Smooth muscle cell (in vitro differentiated cells): ENCODE measurements at regions not wholly inside any gene's neighbourhood (a gene's known extent, or its start where the extent isn't known, plus 50 kb on each side); places are given as distances from the start of the nearest gene placed in this dataset.

Source experiments
- DNase-seq: peaks from one replicate; lab custom pipeline; 2025; ENCODE audit not compliant: unreplicated experiment; lab: John Stamatoyannopoulos, UW
- H2AFZ ChIP-seq: fragments of 200-600 bp; sonication (generic); 2 replicates; pipeline ENCODE4 v1.6.0; 2016; ENCODE audit warnings: antibody characterized with exemption, low read depth, mild to moderate bottlenecking
- H3F3A ChIP-seq: fragments of 200-600 bp; sonication (generic); 2 replicates; pipeline ENCODE4 v1.6.0; 2017; ENCODE audit warnings: antibody characterized with exemption, low read depth
- H3K27ac ChIP-seq: fragments of 200-600 bp; sonication (generic); 2 replicates; pipeline ENCODE4 v1.5.1; 2016; ENCODE audit warnings: low read depth, mild to moderate bottlenecking
- H3K27me3 ChIP-seq: fragments of 200-600 bp; sonication (generic); 2 replicates; pipeline ENCODE4 v1.6.1; 2016; ENCODE audit warnings: low read depth, mild to moderate bottlenecking
- H3K36me3 ChIP-seq: fragments of 200-600 bp; sonication (generic); 2 replicates; pipeline ENCODE4 v1.5.1; 2016; ENCODE audit warnings: low read depth
- H3K4me1 ChIP-seq: fragments of 200-600 bp; sonication (generic); 2 replicates; pipeline ENCODE4 v1.5.1; 2016; ENCODE audit warnings: low read depth
- H3K4me2 ChIP-seq: fragments of 200-600 bp; sonication (generic); 2 replicates; pipeline ENCODE4 v1.6.0; 2016; ENCODE audit warnings: mild to moderate bottlenecking
- H3K4me3 ChIP-seq: fragments of 200-600 bp; sonication (generic); 2 replicates; pipeline ENCODE4 v1.5.1; 2016; ENCODE audit warnings: mild to moderate bottlenecking
- H3K79me2 ChIP-seq: fragments of 200-600 bp; sonication (generic); 2 replicates; pipeline ENCODE4 v1.6.0; 2016; ENCODE audit warnings: low read depth, mild to moderate bottlenecking
- H3K9ac ChIP-seq: fragments of 200-600 bp; sonication (generic); 2 replicates; pipeline ENCODE4 v1.6.0; 2016; ENCODE audit warnings: low read depth
- H3K9me3 ChIP-seq: fragments of 200-600 bp; sonication (generic); replicated peaks from 2 replicates; pipeline ENCODE4 v1.5.1; 2016; ENCODE audit warnings: low read depth
- H4K20me1 ChIP-seq: fragments of 200-600 bp; sonication (generic); 2 replicates; pipeline ENCODE4 v1.6.0; 2016; ENCODE audit warnings: low read depth
- WGBS: methylation state at CpG from one replicate; pipeline ENCODE4 v1.1.7; 2016; ENCODE audit warnings: low lambda C conversion rate; 5-methylcytosine and 5-hydroxymethylcytosine counted together
- TF ChIP-seq, protein P1 (sequence below): fragments of 200-600 bp; sonication (generic); IDR thresholded peaks from 2 replicates; pipeline ENCODE4 v1.5.1; 2017; ENCODE audit warnings: borderline replicate concordance, mild to moderate bottlenecking, antibody characterized with exemption; ENCODE audit not compliant: insufficient read depth, poor library complexity, severe bottlenecking

DNA sequence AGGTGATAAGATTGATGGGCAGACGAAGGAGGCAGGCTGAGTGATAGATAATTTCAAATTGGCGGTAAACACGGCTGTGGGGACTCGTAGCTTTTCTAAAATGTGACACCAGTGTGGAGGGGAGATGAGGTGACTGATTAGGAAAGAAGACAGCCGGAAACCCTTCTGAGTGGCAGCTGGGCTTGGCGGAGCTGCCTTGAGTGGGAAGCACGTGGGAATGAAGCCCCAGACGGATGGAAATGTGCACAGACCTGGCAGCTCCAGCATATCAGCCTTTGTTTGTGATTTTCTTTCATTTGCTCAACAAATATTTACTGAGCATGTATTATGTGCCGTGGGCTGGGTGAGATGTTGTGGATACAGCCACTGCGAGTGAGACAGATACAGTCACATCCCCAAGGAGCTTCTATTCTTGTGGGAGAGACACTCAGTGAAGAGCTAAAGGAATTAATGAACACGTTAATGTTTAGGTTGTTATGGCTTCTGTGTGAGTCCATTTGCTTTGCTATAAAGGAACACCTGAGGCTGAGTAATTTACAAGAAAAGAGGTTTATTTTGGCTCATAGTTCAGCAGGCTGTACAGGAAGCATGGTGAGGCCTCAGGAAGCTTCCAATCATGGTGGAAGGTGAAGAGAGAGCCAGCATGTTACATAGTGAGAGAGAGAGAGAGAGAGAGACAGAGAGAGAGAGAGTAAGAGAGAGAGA lies 65.5 kb upstream of the LHX5 start:
- Histone ChIP-seq H3K27ac (no peak overlapping the region), H3K4me2 (no peak overlapping the region), H3K4me1 (no peaks in the 10 kb centered on the region), H3K9ac (no peak overlapping the region), H3K4me3 (no peak overlapping the region), H3F3A (no peaks in the 10 kb centered on the region), H3K9me3 (no peaks in the 10 kb centered on the region), H3K36me3 (no peaks in the 10 kb centered on the region), H2AFZ (no peak overlapping the region), H3K27me3 (peaks cover 16% of the 10 kb centered on the region), H4K20me1 (no peaks in the 10 kb centered on the region), H3K79me2 (no peaks in the 10 kb centered on the region)
- TF ChIP-seq, protein P1, sequence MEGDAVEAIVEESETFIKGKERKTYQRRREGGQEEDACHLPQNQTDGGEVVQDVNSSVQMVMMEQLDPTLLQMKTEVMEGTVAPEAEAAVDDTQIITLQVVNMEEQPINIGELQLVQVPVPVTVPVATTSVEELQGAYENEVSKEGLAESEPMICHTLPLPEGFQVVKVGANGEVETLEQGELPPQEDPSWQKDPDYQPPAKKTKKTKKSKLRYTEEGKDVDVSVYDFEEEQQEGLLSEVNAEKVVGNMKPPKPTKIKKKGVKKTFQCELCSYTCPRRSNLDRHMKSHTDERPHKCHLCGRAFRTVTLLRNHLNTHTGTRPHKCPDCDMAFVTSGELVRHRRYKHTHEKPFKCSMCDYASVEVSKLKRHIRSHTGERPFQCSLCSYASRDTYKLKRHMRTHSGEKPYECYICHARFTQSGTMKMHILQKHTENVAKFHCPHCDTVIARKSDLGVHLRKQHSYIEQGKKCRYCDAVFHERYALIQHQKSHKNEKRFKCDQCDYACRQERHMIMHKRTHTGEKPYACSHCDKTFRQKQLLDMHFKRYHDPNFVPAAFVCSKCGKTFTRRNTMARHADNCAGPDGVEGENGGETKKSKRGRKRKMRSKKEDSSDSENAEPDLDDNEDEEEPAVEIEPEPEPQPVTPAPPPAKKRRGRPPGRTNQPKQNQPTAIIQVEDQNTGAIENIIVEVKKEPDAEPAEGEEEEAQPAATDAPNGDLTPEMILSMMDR, result no peak
- no peak for DNase-seq
- WGBS, result 93% methylated on average over 11 of the region's 11 CpGs

DNA sequence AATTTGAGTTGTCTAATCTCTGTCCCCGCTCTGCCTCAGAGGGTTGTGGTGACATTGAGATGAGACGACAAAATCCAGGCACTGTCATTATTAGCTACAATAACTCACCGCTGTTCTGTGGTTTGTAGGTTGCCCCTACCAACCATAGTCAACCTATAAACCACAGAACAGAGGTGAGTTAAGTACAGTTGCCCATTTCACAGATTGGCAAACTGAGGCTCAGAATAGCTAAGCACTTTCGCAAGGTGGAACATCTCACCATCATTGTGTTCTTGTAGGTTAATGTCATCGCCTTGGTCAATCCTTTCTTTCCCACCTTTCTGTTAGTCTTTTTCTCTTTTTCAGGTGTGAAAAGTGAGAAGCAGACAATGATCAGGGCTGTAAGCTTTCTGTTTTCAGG lies 63.4 kb upstream of the LHX5 start:
- Histone ChIP-seq H4K20me1 (no peaks in the 10 kb centered on the region), H3K9ac (no peak overlapping the region), H3F3A (no peaks in the 10 kb centered on the region), H3K4me3 (no peak overlapping the region), H3K27me3 (peaks cover 14% of the 10 kb centered on the region), H3K9me3 (no peaks in the 10 kb centered on the region), H3K4me1 (no peaks in the 10 kb centered on the region), H3K4me2 (no peak overlapping the region), H3K27ac (no peak overlapping the region), H3K36me3 (no peaks in the 10 kb centered on the region), H3K79me2 (no peaks in the 10 kb centered on the region), H2AFZ (no peak overlapping the region)
- TF ChIP-seq, protein P1, result no peak
- 96% methylated on average over 5 of the region's 5 CpGs for WGBS
- no peak for DNase-seq

DNA sequence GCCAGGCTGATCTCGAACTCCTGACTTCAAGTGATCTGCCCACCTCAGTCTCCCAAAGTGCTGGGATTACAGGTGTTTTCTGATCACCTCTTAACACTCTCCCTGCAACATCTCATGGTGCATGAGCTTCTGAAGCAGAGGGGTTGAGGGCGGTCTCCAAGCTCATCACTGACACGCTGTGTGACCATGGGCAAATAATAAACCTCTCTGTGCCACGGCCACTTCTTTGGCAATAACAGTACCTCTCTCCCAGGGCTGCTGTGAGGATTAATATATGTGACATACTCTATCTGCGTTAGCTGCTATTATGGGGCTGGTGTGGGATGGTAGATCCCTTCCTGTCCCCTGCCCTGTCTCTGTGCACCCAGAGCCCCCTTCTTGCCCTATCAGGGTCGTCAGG lies 62.9 kb upstream of the LHX5 start:
- TF ChIP-seq, protein P1, result no peak
- no peaks in the 10 kb centered on the region for H3K4me1 ChIP-seq
- H3K79me2 ChIP-seq, result no peaks in the 10 kb centered on the region
- H3K9ac ChIP-seq, result no peak overlapping the region
- H3K4me2 ChIP-seq, result no peak overlapping the region
- H3K36me3 ChIP-seq, result no peaks in the 10 kb centered on the region
- 91% methylated on average over 6 of the region's 6 CpGs for WGBS
- no peaks in the 10 kb centered on the region for H3F3A ChIP-seq
- H2AFZ ChIP-seq, result no peak overlapping the region
- no peaks in the 10 kb centered on the region for H3K9me3 ChIP-seq
- DNase-seq, result no peak
- H3K27ac ChIP-seq, result no peak overlapping the region
- no peaks in the 10 kb centered on the region for H4K20me1 ChIP-seq
- H3K4me3 ChIP-seq, result no peak overlapping the region
- H3K27me3 ChIP-seq, result peaks cover 9% of the 10 kb centered on the region

DNA sequence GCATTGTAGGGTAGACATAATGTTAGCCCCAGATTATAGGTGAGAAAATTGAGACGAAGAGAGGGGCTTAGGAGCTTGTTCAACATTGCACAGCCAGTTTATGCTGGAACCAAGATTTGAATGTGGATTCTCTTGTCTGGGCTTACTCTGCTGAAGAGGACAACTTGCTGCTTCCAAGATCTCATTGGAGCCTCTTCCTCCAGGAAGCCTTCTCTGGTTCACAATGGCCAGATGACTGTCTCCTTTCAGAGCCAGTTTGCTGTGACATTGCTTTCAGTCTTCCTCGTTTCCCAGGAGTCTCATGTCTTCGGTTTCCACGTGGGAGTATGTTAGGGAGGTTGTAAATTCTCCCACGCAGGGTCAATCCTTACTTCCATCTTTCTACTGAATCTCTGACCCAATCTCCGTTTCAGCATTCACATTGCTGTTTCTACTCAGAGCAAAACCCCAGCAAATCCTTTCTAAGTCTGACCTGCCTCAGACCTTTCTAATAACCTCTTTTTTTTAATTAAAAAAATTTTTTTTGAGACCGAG lies 62.2 kb upstream of the LHX5 start:
- H2AFZ ChIP-seq, result no peak overlapping the region
- 79% methylated on average over 7 of the region's 7 CpGs for WGBS
- TF ChIP-seq, protein P1, result no peak

More for the DNA sequence above, 62.2 kb upstream of the LHX5 start:
- H4K20me1 ChIP-seq, result no peaks in the 10 kb centered on the region
- no peak overlapping the region for H3K27ac ChIP-seq
- DNase-seq, result no peak
- no peaks in the 10 kb centered on the region for H3K36me3 ChIP-seq
- H3K4me1 ChIP-seq, result peaks cover 3% of the 10 kb centered on the region
- no peak overlapping the region for H3K4me3 ChIP-seq
- H3F3A ChIP-seq, result no peaks in the 10 kb centered on the region
- no peaks in the 10 kb centered on the region for H3K9me3 ChIP-seq
- no peaks in the 10 kb centered on the region for H3K79me2 ChIP-seq
- H3K4me2 ChIP-seq, result no peak overlapping the region
- H3K27me3 ChIP-seq, result peaks cover 13% of the 10 kb centered on the region
- no peak overlapping the region for H3K9ac ChIP-seq
